GM10248 (cell line): ENCODE measurements at regions not wholly inside any gene's neighbourhood (a gene's known extent, or its start where the extent isn't known, plus 50 kb on each side); places are given as distances from the start of the nearest gene placed in this dataset.

Experiments used
- CTCF ChIA-PET: fragments of 300-600 bp; sonication (Branson Sonifier 250); formaldehyde crosslinking; extraction: SDS; loops from one replicate; lab custom pipeline; 2021; ENCODE audit warnings: antibody characterized with exemption; lab: Yijun Ruan, JAX
- POLR2A ChIA-PET: fragments of 350-650 bp; sonication (Branson Sonifier 250); formaldehyde crosslinking; extraction: SDS; loops from one replicate; lab custom pipeline; 2020; ENCODE audit warnings: antibody characterized with exemption; lab: Yijun Ruan, JAX
- DNase-seq: peaks from one replicate; pipeline ENCODE4 v3.0.0; 2012; ENCODE audit errors: extremely low spot score
- CTCF ChIP-seq: IDR thresholded peaks from 2 replicates; pipeline ENCODE4 v1.5.1; 2012; ENCODE audit warnings: mild to moderate bottlenecking, low read depth; ENCODE audit errors: extremely low read depth, missing control alignments, control extremely low read depth

GRCh38 chr16:65537336-65537735 lies 415.5 kb upstream of the CDH11 start:
- DNase-seq, result no peak
- CTCF ChIA-PET, result no interaction called here
- POLR2A ChIA-PET, result no interaction called here
- TF ChIP-seq CTCF, result no peak

GRCh38 chr16:65534121-65534528 lies 412.3 kb upstream of the CDH11 start:
- TF ChIP-seq CTCF, result no peak
- POLR2A ChIA-PET, result no interaction called here
- CTCF ChIA-PET, result no interaction called here
- no peak for DNase-seq

- no peak for TF ChIP-seq CTCF
- ChIA-PET CTCF (interaction anchor here (1.1 to 2.0 kb wide), 2 partner anchors 9 to 29 kb away, joined by 3 to 4 read pairs; no protein-coding TSS in a partner anchor), POLR2A (no interaction called here)
- no peak for DNase-seq
Measured at GRCh38 chr16:65532846-65533245, 411.0 kb upstream of the CDH11 start.

- CTCF ChIA-PET, result interaction anchor here (1.1 to 2.0 kb wide), 2 partner anchors 8 to 28 kb away, joined by 3 to 4 read pairs; no protein-coding TSS in a partner anchor
Measured at GRCh38 chr16:65532258-65532657, 410.4 kb upstream of the CDH11 start.

GRCh38 chr16:65531475-65531874 lies 409.6 kb upstream of the CDH11 start:
- CTCF ChIA-PET, result interaction anchor here (1.1 to 2.0 kb wide), 2 partner anchors 8 to 27 kb away, joined by 3 to 4 read pairs; no protein-coding TSS in a partner anchor

More at GRCh38 chr16:65532258-65532657, 410.4 kb upstream of the CDH11 start:
- DNase-seq, result no peak
- no peak for TF ChIP-seq CTCF
- POLR2A ChIA-PET, result no interaction called here

GRCh38 chr16:65525707-65526106 lies 403.8 kb upstream of the CDH11 start:
- DNase-seq, result no peak
- TF ChIP-seq CTCF, result no peak
- ChIA-PET POLR2A (no interaction called here), CTCF (interaction anchor here (1.5 kb wide), 1 partner anchor 10 kb away, joined by 4 read pairs; no protein-coding TSS in a partner anchor)

More at GRCh38 chr16:65531475-65531874, 409.6 kb upstream of the CDH11 start:
- DNase-seq, result no peak
- POLR2A ChIA-PET, result no interaction called here
- TF ChIP-seq CTCF, result no peak
